Body of pancreas (tissue), 4 donors: ENCODE measurements at regions not wholly inside any gene's neighbourhood (a gene's known extent, or its start where the extent isn't known, plus 50 kb on each side); places are given as distances from the start of the nearest gene placed in this dataset.

Source experiments
- POLR2A ChIP-seq, 3 donors: fragments of 450-650 bp; IDR thresholded peaks; one replicate each; pipeline ENCODE4 v1.6.1; 2016; ENCODE audit warnings: antibody characterized with exemption in 3 of 3, mild to moderate bottlenecking in 2 of 3
- TF ChIP-seq, protein P1 (sequence below), 7 experiments: fragments of 450-650 bp in 4 of 7; fragments of 200-600 bp in 3 of 7; sonication (generic) in 3 of 7; IDR thresholded peaks; one replicate each; pipeline ENCODE4 v1.5.1; 2016 to 2019; ENCODE audit warnings: antibody characterized with exemption in 7 of 7

DNA sequence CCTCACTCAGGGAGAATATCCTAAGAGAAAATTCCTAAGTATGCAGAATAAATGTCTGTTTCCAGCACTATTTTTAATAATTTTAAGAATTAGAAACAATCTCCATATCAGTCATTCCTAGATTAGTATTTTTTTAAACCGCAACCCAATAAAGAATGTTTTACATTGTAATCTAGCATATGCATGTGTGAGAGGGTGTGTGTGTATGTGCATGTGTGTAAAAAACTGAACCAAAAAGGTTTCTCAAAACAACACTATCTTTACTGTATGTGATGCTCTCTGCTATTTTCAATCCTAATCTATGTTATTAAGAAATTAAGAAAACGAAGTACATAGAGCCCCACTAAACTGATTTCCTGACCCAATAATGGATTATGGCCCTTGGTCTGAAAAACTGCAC is 90.6 kb upstream of the AKIP1 start:
- TF ChIP-seq, protein P1, sequence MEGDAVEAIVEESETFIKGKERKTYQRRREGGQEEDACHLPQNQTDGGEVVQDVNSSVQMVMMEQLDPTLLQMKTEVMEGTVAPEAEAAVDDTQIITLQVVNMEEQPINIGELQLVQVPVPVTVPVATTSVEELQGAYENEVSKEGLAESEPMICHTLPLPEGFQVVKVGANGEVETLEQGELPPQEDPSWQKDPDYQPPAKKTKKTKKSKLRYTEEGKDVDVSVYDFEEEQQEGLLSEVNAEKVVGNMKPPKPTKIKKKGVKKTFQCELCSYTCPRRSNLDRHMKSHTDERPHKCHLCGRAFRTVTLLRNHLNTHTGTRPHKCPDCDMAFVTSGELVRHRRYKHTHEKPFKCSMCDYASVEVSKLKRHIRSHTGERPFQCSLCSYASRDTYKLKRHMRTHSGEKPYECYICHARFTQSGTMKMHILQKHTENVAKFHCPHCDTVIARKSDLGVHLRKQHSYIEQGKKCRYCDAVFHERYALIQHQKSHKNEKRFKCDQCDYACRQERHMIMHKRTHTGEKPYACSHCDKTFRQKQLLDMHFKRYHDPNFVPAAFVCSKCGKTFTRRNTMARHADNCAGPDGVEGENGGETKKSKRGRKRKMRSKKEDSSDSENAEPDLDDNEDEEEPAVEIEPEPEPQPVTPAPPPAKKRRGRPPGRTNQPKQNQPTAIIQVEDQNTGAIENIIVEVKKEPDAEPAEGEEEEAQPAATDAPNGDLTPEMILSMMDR (IDR thresholded peaks at IDR 0.05), result no peak
- TF ChIP-seq POLR2A (IDR thresholded peaks at IDR 0.05), result no peak
